Central memory CD8-positive, alpha-beta T cell (primary cell): ENCODE measurements at regions not wholly inside any gene's neighbourhood (a gene's known extent, or its start where the extent isn't known, plus 50 kb on each side); places are given as distances from the start of the nearest gene placed in this dataset.

Source experiments
- ATAC-seq: fragments of 150-1000 bp; cut with Tn5 transposase; replicated peaks from 2 replicates; pipeline ENCODE4 v1.10.0; 2022; ENCODE audit warnings: mild to moderate bottlenecking, moderate FRiP score, moderate number of reproducible peaks; ENCODE audit not compliant: poor library complexity, severe bottlenecking; ENCODE audit errors: extremely low read depth
- DNase-seq, 2 donors: peaks; one replicate each; pipeline ENCODE4 v3.0.0; 2021; ENCODE audit warnings: low spot score in 2 of 2
- H3K27ac Mint-ChIP-seq: one replicate; pipeline ENCODE4 v1.8.0; 2022; ENCODE audit warnings: low read depth, mild to moderate bottlenecking, moderate library complexity, mixed read lengths
- H3K27me3 Mint-ChIP-seq: one replicate; pipeline ENCODE4 v1.8.0; 2022; ENCODE audit warnings: mixed read lengths
- H3K36me3 Mint-ChIP-seq: one replicate; pipeline ENCODE4 v1.8.0; 2022; ENCODE audit warnings: mild to moderate bottlenecking, moderate library complexity, mixed read lengths; ENCODE audit not compliant: insufficient read depth
- H3K4me1 Mint-ChIP-seq: one replicate; pipeline ENCODE4 v1.8.0; 2022; ENCODE audit warnings: mixed read lengths
- H3K4me3 Mint-ChIP-seq: one replicate; pipeline ENCODE4 v1.8.0; 2022; ENCODE audit warnings: mild to moderate bottlenecking, moderate library complexity, mixed read lengths
- H3K9me3 Mint-ChIP-seq: one replicate; pipeline ENCODE4 v1.8.0; 2022; ENCODE audit warnings: mixed read lengths

DNA sequence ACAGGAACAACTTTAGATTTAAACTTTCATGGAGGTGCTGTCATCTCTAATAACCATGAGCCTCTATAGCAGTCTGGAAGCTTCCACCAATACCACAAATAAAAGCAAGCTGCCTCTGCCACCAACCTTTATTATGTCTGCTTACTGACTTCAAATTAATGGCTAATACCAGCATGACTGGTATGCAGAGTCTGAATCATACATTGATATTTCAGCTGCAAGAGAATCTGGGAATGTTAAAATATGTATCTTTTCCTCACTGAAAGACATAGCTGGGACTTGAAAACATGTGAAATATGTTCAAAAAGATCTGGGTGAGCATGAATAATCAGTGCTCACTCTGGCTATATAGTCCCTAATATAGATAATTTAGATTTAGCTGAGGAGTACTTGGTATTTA lies 488.6 kb downstream of the CDH8 start:
- H3K27me3 Mint-ChIP-seq, result no peaks in the 10 kb centered on the region
- H3K4me1 Mint-ChIP-seq, result no peaks in the 10 kb centered on the region
- H3K4me3 Mint-ChIP-seq, result no peak overlapping the region
- no peaks in the 10 kb centered on the region for H3K36me3 Mint-ChIP-seq
- H3K9me3 Mint-ChIP-seq, result peaks cover 22% of the 10 kb centered on the region
- no peak overlapping the region for H3K27ac Mint-ChIP-seq
- no peak for ATAC-seq
- no peak for DNase-seq

DNA sequence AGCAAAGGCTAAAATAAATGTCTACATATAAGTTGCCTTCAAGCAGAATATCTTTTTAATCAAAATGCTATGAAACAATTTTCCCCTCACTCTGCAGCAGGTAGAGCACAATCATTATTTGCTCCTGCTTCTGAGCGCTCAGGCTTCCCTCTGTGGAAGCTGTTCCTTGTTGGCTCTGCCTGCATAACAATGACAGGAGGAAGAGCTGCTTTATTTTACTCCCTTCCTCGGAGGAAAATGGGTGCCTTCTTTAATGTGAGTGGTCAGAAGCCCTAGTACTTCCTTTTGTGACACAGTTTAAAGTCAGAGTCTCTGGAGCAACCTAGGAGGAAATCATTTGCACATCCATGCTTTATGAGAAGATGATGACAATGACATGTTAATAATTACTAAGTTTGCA lies 492.1 kb downstream of the CDH8 start:
- no peaks in the 10 kb centered on the region for H3K4me1 Mint-ChIP-seq
- no peak overlapping the region for H3K4me3 Mint-ChIP-seq
- ATAC-seq, result no peak
- no peak for DNase-seq
- H3K27ac Mint-ChIP-seq, result no peak overlapping the region
- H3K27me3 Mint-ChIP-seq, result no peaks in the 10 kb centered on the region
- H3K9me3 Mint-ChIP-seq, result peaks cover 22% of the 10 kb centered on the region
- no peaks in the 10 kb centered on the region for H3K36me3 Mint-ChIP-seq

DNA sequence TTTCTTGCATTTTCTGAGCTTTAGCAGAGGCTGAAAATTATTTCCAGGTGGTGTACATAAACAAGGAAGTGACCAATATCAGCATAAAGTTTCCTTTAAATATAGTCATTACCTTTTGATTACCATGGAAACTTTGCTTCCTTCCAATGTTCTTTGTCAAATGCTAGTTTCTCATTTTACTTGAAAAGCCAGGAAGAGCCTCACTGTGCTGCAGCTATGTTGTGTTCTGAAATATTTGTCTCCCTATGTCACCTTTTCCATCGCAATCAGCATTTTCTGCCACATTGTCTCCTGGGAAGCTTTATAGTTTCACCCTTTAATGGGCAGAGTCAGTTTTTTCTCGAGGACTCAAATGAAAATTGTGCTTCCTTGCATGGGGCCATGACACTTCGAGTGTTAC lies 496.0 kb downstream of the CDH8 start:
- no peak for DNase-seq
- Mint-ChIP-seq H3K4me3 (no peak overlapping the region), H3K4me1 (no peaks in the 10 kb centered on the region), H3K27me3 (no peaks in the 10 kb centered on the region), H3K9me3 (peaks cover 28% of the 10 kb centered on the region), H3K27ac (no peak overlapping the region), H3K36me3 (no peaks in the 10 kb centered on the region)
- ATAC-seq, result no peak

DNA sequence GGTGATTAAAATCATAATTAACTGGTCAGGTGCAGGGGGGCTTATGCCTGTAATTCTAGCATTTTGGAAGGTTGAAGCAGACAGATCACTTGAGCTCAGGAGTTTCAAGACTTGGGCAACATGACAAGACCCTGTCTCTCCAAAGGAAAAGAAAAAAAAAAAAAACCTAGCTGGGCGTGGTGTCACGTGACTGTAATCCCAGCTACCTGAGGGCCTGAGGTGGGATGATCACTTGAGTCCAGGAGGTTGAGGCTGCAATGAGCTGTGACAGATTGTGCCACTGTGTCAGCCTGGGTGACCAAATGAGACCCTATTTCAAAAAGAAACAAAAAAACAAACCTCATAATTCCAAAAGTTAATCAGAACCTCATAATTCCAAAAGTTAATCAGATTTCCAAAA lies 505.5 kb downstream of the CDH8 start:
- no peak for DNase-seq
- no peaks in the 10 kb centered on the region for H3K36me3 Mint-ChIP-seq
- H3K27me3 Mint-ChIP-seq, result no peaks in the 10 kb centered on the region

DNA sequence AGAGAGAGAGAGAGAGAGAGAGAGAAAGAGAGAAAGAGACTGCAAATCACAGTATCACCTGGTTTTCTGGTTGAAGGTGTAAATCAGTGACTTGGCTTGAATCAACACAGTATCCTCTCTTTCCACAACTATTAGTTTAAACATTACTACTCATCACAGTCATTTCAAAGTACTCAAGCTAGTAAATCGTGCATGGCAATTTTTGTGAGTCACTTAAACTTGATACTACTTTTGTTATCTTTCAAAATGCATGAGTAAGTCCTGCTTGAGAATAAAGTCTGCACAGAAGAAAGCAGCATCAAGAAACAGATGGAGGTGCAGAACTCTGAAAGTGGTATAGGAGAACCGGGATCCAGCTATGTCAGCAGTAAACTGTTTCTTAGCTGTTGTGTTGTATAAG lies 535.4 kb downstream of the CDH8 start:
- ATAC-seq (no peak), DNase-seq (no peak)
- no peak overlapping the region for H3K4me3 Mint-ChIP-seq
- H3K4me1 Mint-ChIP-seq, result no peaks in the 10 kb centered on the region
- no peak overlapping the region for H3K27ac Mint-ChIP-seq
- H3K36me3 Mint-ChIP-seq, result no peaks in the 10 kb centered on the region
- H3K9me3 Mint-ChIP-seq, result peaks cover 13% of the 10 kb centered on the region
- no peaks in the 10 kb centered on the region for H3K27me3 Mint-ChIP-seq

More for the DNA sequence above, 505.5 kb downstream of the CDH8 start:
- Mint-ChIP-seq H3K9me3 (peaks cover 34% of the 10 kb centered on the region), H3K4me3 (no peak overlapping the region), H3K4me1 (no peaks in the 10 kb centered on the region), H3K27ac (no peak overlapping the region)
- ATAC-seq, result no peak

DNA sequence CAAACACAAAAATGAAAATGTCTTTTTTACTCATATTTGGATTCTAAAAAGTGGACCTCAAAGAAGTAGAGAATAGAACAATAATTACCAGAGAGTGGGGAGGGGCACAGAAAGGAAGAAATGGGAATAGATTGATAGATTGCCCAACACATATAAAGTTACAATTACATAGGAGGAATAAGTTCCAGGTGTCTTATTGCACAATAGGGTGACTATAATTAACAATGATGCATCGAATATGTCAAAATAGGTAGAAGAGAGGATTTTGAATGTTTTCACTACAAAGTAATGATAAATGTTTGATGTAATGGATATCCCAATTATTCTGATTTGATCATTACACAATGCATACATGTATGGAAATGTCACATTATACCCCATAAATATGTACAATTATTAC lies 556.0 kb downstream of the CDH8 start:
- no peak overlapping the region for H3K4me3 Mint-ChIP-seq
- no peaks in the 10 kb centered on the region for H3K36me3 Mint-ChIP-seq
- H3K27ac Mint-ChIP-seq, result no peak overlapping the region
- H3K27me3 Mint-ChIP-seq, result no peaks in the 10 kb centered on the region
- DNase-seq (no peak), ATAC-seq (no peak)
- no peaks in the 10 kb centered on the region for H3K4me1 Mint-ChIP-seq
- peaks cover 21% of the 10 kb centered on the region for H3K9me3 Mint-ChIP-seq

DNA sequence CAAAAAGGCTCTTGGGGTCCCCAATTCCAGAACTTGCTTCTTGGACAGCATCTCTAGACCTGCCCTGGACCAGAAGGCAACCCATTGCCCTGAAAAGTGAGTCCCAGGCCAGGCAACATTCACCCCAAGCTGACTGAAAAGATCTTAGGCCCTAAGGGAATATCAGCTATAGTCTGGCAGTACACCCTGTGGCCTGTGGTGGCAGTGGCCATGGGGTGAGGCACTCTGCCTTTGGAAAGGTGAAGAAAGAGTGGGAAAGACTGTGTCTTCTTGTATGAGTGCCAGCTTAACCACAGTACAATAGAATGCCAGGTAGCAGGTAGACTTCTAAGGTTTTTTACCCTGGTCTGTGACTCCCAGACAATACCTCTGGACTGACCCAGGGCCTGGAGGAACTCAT lies 564.5 kb downstream of the CDH8 start:
- ATAC-seq, result no peak
- H3K36me3 Mint-ChIP-seq, result no peaks in the 10 kb centered on the region
- no peak for DNase-seq
- no peak overlapping the region for H3K4me3 Mint-ChIP-seq
- peaks cover 12% of the 10 kb centered on the region for H3K9me3 Mint-ChIP-seq
- H3K27ac Mint-ChIP-seq, result no peak overlapping the region
- H3K4me1 Mint-ChIP-seq, result no peaks in the 10 kb centered on the region
- H3K27me3 Mint-ChIP-seq, result no peaks in the 10 kb centered on the region

DNA sequence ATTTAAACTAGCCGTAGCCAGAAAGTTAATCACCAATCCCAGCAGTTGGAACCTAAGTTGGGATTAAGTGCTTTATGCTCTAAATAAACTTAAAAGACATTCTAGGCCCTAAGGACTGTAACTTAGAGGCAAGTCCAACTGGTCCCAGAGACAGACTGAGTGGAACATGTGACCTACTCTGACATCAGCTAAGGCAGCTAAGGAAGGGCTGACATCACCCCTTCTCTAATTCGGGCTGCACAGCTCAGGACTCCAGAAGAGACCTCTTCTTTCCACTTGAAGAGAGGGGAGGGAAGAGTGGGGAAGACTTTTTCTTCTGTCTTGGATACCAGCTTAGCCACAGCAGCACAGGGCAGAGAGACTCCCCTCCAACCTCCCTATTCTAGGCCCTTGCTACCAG lies 565.2 kb downstream of the CDH8 start:
- H3K4me1 Mint-ChIP-seq, result no peaks in the 10 kb centered on the region
- H3K36me3 Mint-ChIP-seq, result no peaks in the 10 kb centered on the region
- H3K27me3 Mint-ChIP-seq, result no peaks in the 10 kb centered on the region
- ATAC-seq (no peak), DNase-seq (no peak)
- H3K4me3 Mint-ChIP-seq, result no peak overlapping the region
- peaks cover 7% of the 10 kb centered on the region for H3K9me3 Mint-ChIP-seq
- no peak overlapping the region for H3K27ac Mint-ChIP-seq

DNA sequence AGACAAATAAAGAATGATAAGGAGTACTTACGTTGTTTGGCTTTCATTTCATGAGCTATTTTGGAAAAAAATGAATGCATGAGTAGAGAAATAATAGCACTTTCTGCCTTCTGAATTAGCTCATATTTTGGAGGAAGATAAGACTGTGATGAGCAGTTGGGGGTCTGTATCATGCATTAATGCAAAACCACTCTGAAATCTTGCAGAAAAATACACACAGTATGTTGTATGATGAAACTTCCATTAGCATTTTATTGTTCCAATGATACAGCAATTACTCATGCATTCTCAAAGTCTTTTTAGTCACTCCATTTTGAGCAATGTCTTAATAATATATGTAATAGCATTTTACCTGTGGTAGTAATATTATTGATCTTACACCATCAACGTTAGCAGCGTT lies 571.0 kb downstream of the CDH8 start:
- H3K4me3 Mint-ChIP-seq, result no peak overlapping the region
- ATAC-seq (no peak), DNase-seq (no peak)
- peaks cover 25% of the 10 kb centered on the region for H3K9me3 Mint-ChIP-seq
- no peaks in the 10 kb centered on the region for H3K4me1 Mint-ChIP-seq
- H3K36me3 Mint-ChIP-seq, result peaks cover 2% of the 10 kb centered on the region
- H3K27me3 Mint-ChIP-seq, result no peaks in the 10 kb centered on the region
- H3K27ac Mint-ChIP-seq, result no peak overlapping the region

DNA sequence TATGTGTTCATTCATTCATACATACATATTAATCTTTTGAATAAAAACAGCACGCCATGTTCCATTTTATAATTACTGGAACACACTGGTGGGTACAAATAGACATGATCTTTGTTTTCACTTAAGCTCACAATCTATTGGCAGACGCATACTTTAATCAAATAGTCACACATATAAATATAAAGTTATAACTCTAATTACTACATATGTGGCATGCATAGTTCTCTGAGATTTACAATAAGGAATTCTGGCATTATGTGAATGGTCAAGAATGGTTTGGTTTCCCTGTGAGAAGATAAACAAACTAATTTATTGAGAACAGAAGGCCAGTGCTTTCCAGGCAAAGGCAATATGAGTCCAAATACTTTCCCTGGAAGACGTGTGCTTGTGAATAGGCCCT lies 576.2 kb downstream of the CDH8 start:
- H3K4me3 Mint-ChIP-seq, result no peak overlapping the region
- no peak overlapping the region for H3K27ac Mint-ChIP-seq
- ATAC-seq, result no peak
- H3K9me3 Mint-ChIP-seq, result peaks cover 45% of the 10 kb centered on the region
- peaks cover 2% of the 10 kb centered on the region for H3K36me3 Mint-ChIP-seq
- no peaks in the 10 kb centered on the region for H3K27me3 Mint-ChIP-seq
- H3K4me1 Mint-ChIP-seq, result no peaks in the 10 kb centered on the region
- DNase-seq, result no peak

DNA sequence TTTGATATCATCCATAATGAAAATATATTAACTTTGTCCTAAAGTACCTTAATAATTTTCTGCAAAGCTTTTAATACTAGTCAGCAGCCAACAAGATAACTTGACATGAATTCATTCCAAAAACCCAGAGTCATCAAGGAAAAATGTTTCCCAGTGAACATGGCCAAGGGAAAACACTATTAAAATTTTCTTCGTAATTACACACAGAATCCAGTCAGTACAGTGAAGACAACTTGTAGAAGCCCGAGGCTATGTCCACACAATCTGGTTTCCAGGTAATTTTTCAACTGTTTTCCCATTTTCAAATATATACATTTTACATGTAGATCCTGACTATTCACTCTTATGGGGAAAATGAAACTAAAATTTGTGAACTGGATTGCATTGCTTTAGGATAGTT lies 600.9 kb downstream of the CDH8 start:
- Mint-ChIP-seq H3K36me3 (no peaks in the 10 kb centered on the region), H3K9me3 (peaks cover 28% of the 10 kb centered on the region), H3K27ac (no peak overlapping the region), H3K4me1 (no peaks in the 10 kb centered on the region), H3K27me3 (no peaks in the 10 kb centered on the region), H3K4me3 (no peak overlapping the region)
- DNase-seq, result no peak
- ATAC-seq, result no peak

DNA sequence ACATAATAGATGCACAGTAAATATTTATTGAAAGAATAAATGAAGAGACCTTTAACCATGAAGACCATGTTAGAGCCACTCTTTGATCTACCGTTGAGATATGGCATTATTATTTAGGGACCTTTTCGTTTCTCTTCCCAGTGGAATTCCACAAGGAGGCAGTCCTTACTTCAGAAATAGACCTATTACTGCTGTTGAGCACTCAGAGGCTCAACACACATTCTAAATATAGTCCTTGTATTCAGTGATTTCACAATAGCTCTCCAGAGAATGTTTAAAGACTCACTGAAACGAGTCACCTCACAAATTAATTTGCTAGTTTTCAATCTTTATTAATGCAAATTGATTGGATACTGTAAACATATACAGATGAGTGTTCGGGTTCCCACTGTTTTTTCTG lies 603.8 kb downstream of the CDH8 start:
- H3K36me3 Mint-ChIP-seq, result no peaks in the 10 kb centered on the region
- no peak overlapping the region for H3K4me3 Mint-ChIP-seq
- H3K27ac Mint-ChIP-seq, result no peak overlapping the region
- DNase-seq (no peak), ATAC-seq (no peak)
- peaks cover 26% of the 10 kb centered on the region for H3K9me3 Mint-ChIP-seq
- no peaks in the 10 kb centered on the region for H3K4me1 Mint-ChIP-seq
- no peaks in the 10 kb centered on the region for H3K27me3 Mint-ChIP-seq

DNA sequence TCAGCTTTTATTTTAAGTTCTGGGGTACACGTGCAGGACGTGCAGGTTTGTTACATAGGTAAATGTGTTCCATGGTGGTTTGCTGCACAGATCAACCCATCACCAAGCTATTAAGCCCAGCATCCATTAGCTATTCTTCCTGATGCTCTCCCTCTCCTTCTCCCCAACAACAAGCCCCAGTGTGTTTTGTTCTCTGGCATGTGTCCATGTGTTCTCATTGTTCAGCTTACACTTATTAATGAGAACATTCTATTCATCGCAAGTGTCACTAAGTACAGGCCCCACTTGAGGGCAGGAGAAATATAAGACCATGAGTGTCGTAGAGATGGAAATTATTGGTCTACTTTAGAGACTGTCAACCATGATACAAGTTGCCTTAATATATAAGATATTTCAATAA lies 615.1 kb downstream of the CDH8 start:
- DNase-seq, result no peak
- no peak overlapping the region for H3K4me3 Mint-ChIP-seq
- no peak overlapping the region for H3K27ac Mint-ChIP-seq
- H3K36me3 Mint-ChIP-seq, result no peaks in the 10 kb centered on the region
- H3K9me3 Mint-ChIP-seq, result peaks cover 31% of the 10 kb centered on the region
- ATAC-seq, result no peak
- no peaks in the 10 kb centered on the region for H3K4me1 Mint-ChIP-seq
- H3K27me3 Mint-ChIP-seq, result no peaks in the 10 kb centered on the region

DNA sequence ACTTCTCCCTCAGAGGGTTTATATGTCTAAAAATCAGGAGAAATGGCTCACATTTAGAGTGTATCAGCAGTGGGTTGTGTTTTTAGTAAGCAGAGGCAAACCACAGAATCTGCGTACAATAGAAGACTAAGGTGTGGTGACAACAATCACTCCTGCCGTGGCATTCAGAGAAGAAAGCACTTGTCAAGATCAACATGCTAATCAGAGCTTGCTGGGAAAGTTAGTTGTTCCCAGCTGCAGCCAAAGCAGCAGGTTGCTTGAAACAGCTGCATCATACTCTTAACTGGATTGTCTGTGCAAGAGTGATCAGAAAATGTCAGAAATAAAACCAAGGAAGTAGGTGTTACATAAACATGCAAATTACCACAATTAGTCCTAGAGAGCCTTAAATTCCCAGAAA lies 616.4 kb downstream of the CDH8 start:
- no peaks in the 10 kb centered on the region for H3K36me3 Mint-ChIP-seq
- ATAC-seq (no peak), DNase-seq (no peak)
- H3K4me3 Mint-ChIP-seq, result no peak overlapping the region
- no peak overlapping the region for H3K27ac Mint-ChIP-seq
- no peaks in the 10 kb centered on the region for H3K27me3 Mint-ChIP-seq
- no peaks in the 10 kb centered on the region for H3K4me1 Mint-ChIP-seq
- H3K9me3 Mint-ChIP-seq, result peaks cover 31% of the 10 kb centered on the region
